GM15510 (cell line): ENCODE measurements at regions not wholly inside any gene's neighbourhood (a gene's known extent, or its start where the extent isn't known, plus 50 kb on each side); places are given as distances from the start of the nearest gene placed in this dataset.

Source experiments
- POLR2A ChIP-seq: IDR thresholded peaks from 3 replicates; pipeline ENCODE4 v1.6.1; 2011; ENCODE audit warnings: borderline replicate concordance; ENCODE audit not compliant: insufficient read length; ENCODE audit errors: extremely low read depth

DNA sequence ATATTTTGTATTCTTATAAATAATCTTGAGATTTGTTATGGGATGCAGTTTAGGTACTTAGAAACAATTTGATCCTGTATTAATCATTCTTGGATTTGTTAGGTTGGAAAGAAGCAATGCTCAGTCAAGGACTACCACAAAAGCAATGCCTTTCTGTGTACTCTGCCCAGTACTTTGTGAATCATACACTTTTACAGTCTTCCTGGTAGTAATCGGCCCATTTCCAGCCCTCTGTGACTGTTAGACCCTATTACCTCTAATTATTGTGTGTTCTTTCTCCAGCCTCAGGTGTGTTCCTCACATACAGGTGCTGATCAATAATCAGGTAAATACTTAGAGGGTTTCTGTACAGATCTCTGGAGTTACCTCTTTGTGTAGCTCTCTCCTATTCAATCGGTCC, 609.0 kb downstream of the KCNH5 start:
- no peak for TF ChIP-seq POLR2A

- TF ChIP-seq POLR2A, result no peak
Observed at GRCh38 chr14:62439210-62439609, 606.0 kb downstream of the KCNH5 start.

DNA sequence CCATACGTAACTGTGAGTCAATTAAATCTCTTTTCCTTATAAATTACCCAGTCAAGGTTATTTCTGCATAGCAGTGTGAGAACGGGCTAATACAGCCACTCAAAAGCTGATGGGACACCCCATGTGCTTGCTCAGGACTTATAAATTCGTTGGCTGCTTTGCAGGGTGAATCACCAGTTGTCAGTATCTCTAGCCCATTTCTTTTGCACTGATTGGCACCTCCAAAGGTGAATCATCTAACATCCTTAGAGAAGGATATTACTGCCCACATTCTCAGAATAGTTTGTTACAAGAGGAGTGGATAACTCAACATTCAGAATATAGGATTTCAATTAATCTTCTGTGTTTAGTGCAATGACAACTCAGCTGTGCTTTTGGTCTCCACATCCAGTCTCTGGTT, 601.5 kb downstream of the KCNH5 start:
- TF ChIP-seq POLR2A, result no peak

DNA sequence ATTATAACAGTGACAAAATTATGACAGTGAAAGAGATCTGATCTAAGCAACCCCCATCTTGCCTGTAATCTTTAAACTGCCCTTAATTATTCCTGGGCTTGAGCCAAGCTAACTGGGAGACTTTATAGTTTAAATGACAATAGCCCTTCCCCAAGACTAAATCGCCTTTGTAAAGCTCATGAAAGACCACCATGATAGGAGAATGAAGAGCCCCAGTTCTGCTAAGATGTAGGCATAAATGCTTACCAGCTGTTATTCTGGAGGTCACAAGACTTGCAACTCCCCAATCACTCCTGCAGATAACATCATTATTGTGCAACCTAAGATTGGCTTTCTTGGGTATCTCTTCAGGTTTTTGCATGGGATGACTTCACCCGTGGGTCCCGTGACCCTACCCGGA, 599.7 kb downstream of the KCNH5 start:
- TF ChIP-seq POLR2A, result no peak

- TF ChIP-seq POLR2A, result no peak
Observed at GRCh38 chr14:62451221-62451620, 594.0 kb downstream of the KCNH5 start.

DNA sequence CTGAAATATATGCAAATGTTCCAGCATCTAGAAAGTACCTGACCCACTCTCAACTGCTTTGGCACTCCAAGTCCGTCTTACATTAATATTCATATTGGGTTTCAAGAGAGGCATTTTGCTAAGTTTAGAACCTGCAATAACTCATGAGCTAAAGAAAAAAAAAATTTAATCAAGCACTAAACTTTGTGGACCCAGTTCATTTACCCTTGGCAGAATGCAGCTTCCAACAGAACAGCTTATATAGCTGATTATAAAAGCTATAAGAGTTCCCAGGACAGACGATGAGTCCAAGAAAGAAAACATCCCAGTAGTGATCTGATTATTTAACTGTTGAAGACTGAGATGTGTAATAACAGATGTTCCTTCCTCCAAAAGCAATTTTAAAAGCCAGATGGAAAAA, 592.0 kb downstream of the KCNH5 start:
- TF ChIP-seq POLR2A, result no peak

GRCh38 chr14:62455446-62455845, 589.8 kb downstream of the KCNH5 start:
- no peak for TF ChIP-seq POLR2A

DNA sequence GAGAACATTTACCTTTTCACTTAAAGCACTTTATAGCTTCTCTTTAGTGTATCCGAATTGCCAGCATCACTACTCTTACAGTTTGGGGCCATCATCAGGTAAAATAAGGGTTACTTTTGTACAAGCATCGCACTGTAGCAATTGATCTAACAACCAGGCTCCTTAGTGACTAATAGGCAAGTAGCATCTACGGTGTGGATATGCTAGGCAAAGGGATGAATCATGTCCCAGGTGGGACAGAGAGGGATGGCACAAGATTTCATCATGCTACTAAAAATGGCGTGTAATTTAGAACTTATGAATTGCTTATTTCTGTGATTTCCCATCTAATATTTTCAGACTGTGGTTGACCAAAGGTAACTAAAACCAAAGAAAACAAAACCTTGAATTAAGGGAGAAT, 582.3 kb downstream of the KCNH5 start:
- no peak for TF ChIP-seq POLR2A

- no peak for TF ChIP-seq POLR2A
Observed at GRCh38 chr14:62468946-62469345, 576.3 kb downstream of the KCNH5 start.

DNA sequence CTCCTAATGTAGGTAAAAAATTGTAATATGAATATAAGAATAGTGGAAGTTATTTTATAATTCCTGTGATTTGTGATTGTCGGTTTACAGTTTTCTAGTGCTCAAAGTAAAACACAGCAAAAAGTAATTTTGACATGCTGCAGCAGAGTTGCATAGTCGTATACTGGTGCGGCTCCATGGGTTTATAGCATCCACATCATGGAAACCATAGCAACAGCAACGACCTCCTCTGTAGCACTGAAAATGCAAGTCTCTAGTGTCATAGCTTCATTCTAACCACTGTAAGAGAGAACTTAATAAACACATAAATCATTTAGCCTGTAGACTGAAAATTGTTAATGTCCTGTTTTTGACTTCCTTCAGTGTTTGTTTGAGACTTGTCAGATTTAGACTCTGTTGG, 574.3 kb downstream of the KCNH5 start:
- no peak for TF ChIP-seq POLR2A

DNA sequence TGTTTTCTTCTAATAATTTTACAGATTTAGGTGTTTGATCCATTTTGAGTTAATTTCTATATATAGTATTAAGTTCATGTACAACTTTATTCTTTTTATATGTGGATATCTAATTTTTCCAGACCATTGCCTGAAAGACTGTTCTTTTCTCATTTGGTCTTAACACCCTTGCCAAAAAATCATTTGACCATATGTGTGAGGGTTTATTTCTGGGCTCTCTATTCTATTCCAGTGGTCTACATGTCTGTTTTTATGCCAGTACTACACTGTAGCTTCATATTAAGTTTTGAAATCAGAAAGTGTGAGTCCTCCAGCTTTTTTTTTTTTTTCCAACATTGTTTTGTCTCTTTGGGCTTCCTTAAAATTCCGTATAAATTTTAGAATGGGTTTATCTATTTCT, 554.1 kb downstream of the KCNH5 start:
- TF ChIP-seq POLR2A, result no peak

DNA sequence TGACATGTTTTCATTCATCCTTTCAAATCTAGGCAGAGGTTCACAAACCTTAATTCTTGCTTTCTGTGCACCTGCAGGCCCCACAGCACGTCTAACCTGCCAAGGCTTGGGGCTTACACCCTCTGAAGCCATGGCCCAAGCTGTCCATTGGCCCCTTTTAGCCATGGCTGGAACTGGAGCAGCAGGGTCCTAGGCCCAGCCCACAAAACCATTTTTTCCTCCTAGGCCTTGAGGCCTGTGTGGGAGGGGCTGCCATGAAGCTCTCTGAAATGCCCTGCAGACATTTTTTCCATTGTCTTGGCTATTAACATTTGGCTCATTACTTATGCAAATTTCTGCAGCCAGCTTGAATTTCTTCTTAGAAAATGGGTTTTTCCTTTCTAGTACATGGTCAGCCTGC, 547.5 kb downstream of the KCNH5 start:
- no peak for TF ChIP-seq POLR2A

DNA sequence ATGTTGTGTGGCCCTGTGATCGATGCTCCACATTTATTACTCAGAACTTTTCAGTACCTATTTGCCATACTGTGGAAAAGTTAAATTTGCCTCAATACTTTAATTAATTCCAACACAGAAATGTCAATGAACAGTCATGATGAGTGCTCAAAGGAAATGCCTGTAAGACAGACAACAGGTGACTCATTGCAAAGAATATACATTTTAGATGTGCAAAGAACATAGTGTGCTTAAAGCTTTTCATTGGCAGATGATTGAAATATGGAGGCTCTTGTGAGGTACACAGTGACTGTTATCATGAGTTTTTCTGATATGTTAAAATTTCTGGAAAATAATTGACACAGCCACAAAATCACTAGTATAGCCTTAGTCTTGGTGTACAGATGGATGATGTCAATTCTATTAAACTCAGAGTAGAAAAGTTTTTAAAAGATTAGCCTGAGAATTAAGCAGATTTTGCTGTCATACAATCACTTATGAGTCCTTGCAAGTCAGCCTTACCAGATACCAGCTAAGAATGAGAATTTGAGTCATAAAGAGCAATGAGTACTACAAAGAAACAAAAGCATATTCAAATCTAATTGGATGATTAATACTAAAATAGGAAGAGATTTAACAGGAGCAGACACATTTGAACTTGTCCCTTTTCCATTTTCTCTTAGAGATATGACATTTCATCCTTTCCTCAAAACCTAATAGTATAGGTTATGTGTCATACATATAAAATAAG, 544.1 kb downstream of the KCNH5 start:
- no peak for TF ChIP-seq POLR2A

DNA sequence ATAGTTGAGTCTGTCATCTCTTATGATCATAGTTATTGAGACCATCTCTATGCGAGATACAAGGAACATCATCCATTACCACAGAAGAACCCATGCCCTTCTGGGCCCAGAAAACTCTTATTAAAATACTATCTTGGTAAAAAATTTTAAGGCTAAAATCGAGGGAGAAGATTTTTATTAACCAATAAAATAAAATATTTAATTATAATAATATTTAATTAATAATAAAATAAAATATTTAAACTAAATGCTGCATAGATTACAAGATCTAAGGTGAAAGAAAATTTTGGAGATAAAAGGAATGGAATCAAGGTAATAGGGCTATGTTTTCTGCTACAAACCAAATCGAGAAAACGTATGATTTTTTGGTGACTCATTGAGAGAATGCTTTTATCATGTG, 540.2 kb downstream of the KCNH5 start:
- TF ChIP-seq POLR2A, result no peak

DNA sequence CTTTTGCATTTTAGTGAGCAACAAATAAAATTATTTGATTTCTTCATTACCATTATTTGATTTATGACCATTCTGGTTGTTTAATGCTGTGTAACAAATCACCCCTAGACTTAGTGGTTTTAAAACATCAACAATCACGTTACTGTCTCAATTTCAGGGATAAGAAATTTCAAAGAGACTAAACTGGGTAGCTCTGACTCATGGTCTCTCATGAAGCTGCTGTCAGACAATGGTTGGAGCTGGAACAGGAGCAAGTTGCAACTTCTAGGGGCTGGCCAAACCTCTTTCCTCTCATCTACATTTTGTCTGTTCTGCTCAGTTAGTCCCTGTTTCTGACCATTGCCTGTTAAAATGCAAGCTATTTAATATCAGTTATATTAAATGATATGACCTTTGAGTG, 517.0 kb downstream of the KCNH5 start:
- TF ChIP-seq POLR2A, result no peak

DNA sequence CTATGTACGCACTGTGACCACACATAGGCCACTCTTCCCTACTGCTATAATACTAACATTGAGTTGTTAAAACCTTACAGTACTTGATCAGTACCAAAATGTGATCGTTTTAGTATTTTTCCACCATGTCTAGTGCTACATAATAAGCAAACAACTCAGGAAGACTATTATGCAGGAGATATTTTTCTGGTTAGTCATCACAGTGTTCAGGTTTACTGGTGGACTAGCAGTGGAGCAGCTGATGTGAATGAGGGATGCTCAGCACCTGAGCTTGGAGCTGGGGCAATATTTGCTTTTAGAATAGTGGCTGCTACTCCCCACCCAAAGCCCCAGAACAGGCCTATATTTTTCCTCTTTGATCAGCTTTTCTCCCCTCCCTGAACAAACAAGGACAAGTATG, 513.1 kb downstream of the KCNH5 start:
- TF ChIP-seq POLR2A, result no peak

GRCh38 chr14:62546862-62547474, 498.3 kb downstream of the KCNH5 start:
- TF ChIP-seq POLR2A, result no peak

DNA sequence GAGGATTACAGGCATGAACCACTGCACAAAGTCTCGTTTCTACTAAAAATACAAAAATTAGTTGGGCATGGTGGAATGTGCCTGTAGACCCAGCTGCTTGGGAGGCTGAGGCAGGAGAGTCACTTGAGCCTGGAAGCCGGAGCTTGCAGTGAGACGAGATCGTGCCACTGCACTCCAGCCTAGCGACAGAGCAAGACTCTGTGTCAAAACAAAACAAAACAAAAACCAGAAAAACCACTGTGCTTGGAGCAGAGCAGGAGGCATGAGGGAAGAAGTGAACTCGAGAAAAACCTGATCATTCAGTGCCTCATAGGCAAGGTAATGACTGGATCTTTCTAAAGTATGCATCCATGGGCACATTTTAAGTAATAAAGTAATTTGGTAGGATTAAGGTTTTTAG, 487.8 kb downstream of the KCNH5 start:
- no peak for TF ChIP-seq POLR2A

DNA sequence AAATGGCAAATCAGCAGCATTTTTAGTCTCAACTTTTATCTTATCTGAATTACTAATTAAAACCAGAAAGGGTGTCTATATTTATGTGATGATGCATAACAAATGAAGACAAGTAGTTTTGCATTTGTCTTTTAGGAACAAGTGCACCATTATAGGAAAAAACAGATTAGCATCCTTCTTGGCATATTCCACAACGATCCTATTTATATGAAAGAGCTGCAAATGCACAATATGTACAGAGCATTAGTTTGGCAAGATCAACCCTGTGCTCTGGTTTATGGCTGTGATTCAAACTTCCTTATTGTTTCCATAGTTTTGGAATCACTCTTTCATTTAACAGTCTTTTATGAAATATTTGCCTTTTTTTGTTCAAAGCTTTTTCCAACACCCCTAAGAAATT, 486.8 kb downstream of the KCNH5 start:
- TF ChIP-seq POLR2A, result no peak
